ENCODE measurements at regions not wholly inside any gene's neighbourhood (a gene's known extent, or its start where the extent isn't known, plus 50 kb on each side); places are given as distances from the start of the nearest gene placed in this dataset.

GRCh38 chr3:36197151-36197550, 183.2 kb upstream of the STAC start:
- no peak for DNase-seq

GRCh38 chr3:36201546-36201945, 178.8 kb upstream of the STAC start:
- DNase-seq = no peak

GRCh38 chr3:36206956-36207580, 173.2 kb upstream of the STAC start:
- DNase-seq = no peak

GRCh38 chr3:36210840-36211651, 169.3 kb upstream of the STAC start:
- DNase-seq = no peak

GRCh38 chr3:36211652-36211999, 168.7 kb upstream of the STAC start:
- DNase-seq = no peak

- no peak for DNase-seq
Measured at GRCh38 chr3:36212251-36212650, 168.1 kb upstream of the STAC start.

GRCh38 chr3:36214460-36214859, 165.8 kb upstream of the STAC start:
- no peak for DNase-seq

- no peak for DNase-seq
Measured at GRCh38 chr3:36215241-36215640, 165.1 kb upstream of the STAC start.

GRCh38 chr3:36219398-36219797, 160.9 kb upstream of the STAC start:
- no peak for DNase-seq

GRCh38 chr3:36220173-36220572, 160.1 kb upstream of the STAC start:
- no peak for DNase-seq

GRCh38 chr3:36221975-36222374, 158.3 kb upstream of the STAC start:
- no peak for DNase-seq

- DNase-seq = no peak
Measured at GRCh38 chr3:36227980-36228379, 152.3 kb upstream of the STAC start.

- no peak for DNase-seq
Measured at GRCh38 chr3:36229496-36229895, 150.8 kb upstream of the STAC start.

- DNase-seq = no peak
Measured at GRCh38 chr3:36232797-36233489, 147.4 kb upstream of the STAC start.

- no peak for DNase-seq
Measured at GRCh38 chr3:36244728-36245127, 135.6 kb upstream of the STAC start.

- no peak for DNase-seq
Measured at GRCh38 chr3:36248374-36248773, 131.9 kb upstream of the STAC start.

- no peak for DNase-seq
Measured at GRCh38 chr3:36250191-36250590, 130.1 kb upstream of the STAC start.

- DNase-seq = no peak
Measured at GRCh38 chr3:36257158-36257852, 123.0 kb upstream of the STAC start.

- DNase-seq = no peak
Measured at GRCh38 chr3:36258421-36258820, 121.9 kb upstream of the STAC start.

- no peak for DNase-seq
Measured at GRCh38 chr3:36259580-36259979, 120.7 kb upstream of the STAC start.

GRCh38 chr3:36269274-36269673, 111.0 kb upstream of the STAC start:
- no peak for DNase-seq

GRCh38 chr3:36282766-36283165, 97.5 kb upstream of the STAC start:
- DNase-seq = no peak

GRCh38 chr3:36295296-36295695, 85.0 kb upstream of the STAC start:
- DNase-seq = no peak

- no peak for DNase-seq
Measured at GRCh38 chr3:36297195-36297594, 83.1 kb upstream of the STAC start.

All from activated CD4-positive, alpha-beta T cell treated with anti-CD3 and anti-CD28 coated beads, Interleukin-2, amount 50 U/mL, for 4 hours (primary cell).